T-helper 1 cell treated with Interleukin-12 subunit alpha and Interleukin-12 subunit beta and Interleukin-4 antibody, amounts not matched to agents 30 μg/mL and 1 μg/mL, for 36 hours (primary cell): ENCODE measurements at regions not wholly inside any gene's neighbourhood (a gene's known extent, or its start where the extent isn't known, plus 50 kb on each side); places are given as distances from the start of the nearest gene placed in this dataset.
"Not testable (repeated sequence)": the region's sequence is repeated elsewhere in the genome, so short reads cannot be mapped to it uniquely, and the experiment has no call there.

Experiments
- H3K27ac Mint-ChIP-seq: one replicate; pipeline ENCODE4 v1.8.0; 2021; ENCODE audit warnings: mild to moderate bottlenecking, mixed read lengths
- H3K27me3 Mint-ChIP-seq: one replicate; pipeline ENCODE4 v1.8.0; 2021; ENCODE audit warnings: low read depth, mixed read lengths
- H3K36me3 Mint-ChIP-seq: one replicate; pipeline ENCODE4 v1.8.0; 2021; ENCODE audit warnings: low read depth, mixed read lengths
- H3K4me1 Mint-ChIP-seq: one replicate; pipeline ENCODE4 v1.8.0; 2021; ENCODE audit warnings: low read depth, mixed read lengths
- H3K4me3 Mint-ChIP-seq: one replicate; pipeline ENCODE4 v1.8.0; 2021; ENCODE audit warnings: mild to moderate bottlenecking, moderate library complexity, mixed read lengths
- H3K9me3 Mint-ChIP-seq: one replicate; pipeline ENCODE4 v1.8.0; 2021; ENCODE audit warnings: mixed read lengths

DNA sequence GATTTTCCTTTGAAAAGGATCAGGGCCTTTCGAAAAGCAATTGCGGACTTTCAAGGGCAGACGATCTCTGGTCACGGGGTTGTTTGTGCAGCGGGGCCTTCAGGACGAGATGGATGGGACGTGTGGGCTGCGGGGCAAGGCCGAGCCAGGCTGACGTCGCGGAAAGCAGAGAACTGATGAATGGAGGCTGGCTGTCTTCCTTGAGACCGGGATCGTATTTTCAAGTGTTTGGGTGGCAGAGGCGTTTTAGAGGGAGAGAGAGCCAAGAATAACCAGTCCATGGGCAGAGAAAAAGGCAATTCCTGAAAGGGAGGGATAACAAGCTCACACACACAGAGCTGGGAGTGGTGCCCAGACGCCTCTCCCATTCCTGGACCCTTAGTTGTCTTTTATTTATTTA lies 138.9 kb upstream of the USP29 start:
- no peaks in the 10 kb centered on the region for H3K27me3 Mint-ChIP-seq
- H3K27ac Mint-ChIP-seq, result no peak overlapping the region
- no peaks in the 10 kb centered on the region for H3K4me1 Mint-ChIP-seq
- peaks cover 71% of the 10 kb centered on the region for H3K9me3 Mint-ChIP-seq
- H3K4me3 Mint-ChIP-seq, result no peak overlapping the region
- peaks cover 4% of the 10 kb centered on the region for H3K36me3 Mint-ChIP-seq

DNA sequence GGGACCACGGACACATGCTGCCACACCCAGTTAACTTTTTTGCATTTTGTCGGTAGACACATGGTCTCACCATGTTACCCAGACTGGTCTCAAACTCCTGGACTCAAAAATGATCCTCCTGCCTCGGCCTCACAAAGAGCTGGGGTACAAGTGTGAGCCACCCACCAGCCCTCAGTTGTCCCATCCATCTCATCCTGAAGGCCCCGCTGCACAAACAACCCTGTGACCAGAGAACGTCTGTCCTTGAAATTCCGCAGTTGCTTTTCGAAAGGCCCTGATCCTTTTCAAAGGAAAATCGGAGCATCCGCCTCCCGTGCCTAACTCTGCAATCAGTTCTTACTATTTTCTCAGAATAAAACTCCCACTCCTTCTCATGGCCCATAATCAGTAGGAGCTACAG lies 138.3 kb upstream of the USP29 start:
- H3K4me1 Mint-ChIP-seq, H3K27ac Mint-ChIP-seq, H3K4me3 Mint-ChIP-seq, H3K36me3 Mint-ChIP-seq, H3K27me3 Mint-ChIP-seq: not testable (repeated sequence)
- H3K9me3 Mint-ChIP-seq, result peaks cover 71% of the 10 kb centered on the region

DNA sequence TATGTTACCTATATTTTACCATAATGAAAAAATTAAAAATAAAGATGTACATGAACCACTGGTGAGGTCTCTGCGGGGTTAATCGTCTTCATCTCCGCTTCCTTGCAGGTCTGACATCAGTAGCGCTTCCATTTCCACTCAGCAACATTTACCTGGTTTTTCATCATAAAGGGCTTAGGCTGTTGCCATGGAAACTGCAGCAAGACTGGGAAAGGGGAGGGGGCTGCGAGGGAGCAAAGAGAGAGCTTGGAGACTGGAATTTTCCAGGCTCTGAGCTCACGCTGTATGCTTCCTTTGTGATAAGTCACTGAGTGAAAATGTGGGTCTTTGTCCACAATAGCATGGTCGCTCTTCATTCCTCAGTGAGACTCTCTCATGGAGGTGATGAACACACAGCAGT lies 136.6 kb upstream of the USP29 start:
- H3K27ac Mint-ChIP-seq, result no peak overlapping the region
- peaks cover 63% of the 10 kb centered on the region for H3K9me3 Mint-ChIP-seq
- no peak overlapping the region for H3K4me3 Mint-ChIP-seq
- peaks cover 6% of the 10 kb centered on the region for H3K36me3 Mint-ChIP-seq
- H3K4me1 Mint-ChIP-seq, result no peaks in the 10 kb centered on the region
- no peaks in the 10 kb centered on the region for H3K27me3 Mint-ChIP-seq

DNA sequence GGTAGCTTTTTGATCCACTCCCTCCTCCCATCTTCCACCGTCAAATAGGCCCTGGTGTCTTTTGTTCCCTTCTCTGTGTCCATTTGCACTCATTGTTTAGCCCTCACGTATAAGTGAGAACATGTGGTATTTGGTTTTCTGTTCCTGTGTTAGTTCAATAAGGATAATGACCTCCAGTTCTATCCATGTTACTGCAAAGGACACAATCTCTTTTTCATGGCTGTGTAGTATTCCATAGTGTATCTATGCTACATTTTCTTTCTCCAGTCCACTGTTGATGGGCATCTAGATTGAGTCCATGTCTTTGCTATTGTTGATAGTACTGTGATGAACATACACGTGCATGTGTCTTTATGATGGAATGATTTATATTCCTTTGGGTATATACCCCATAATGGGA lies 136.0 kb upstream of the USP29 start:
- Mint-ChIP-seq H3K4me3 (no peak overlapping the region), H3K4me1 (no peaks in the 10 kb centered on the region), H3K27me3 (no peaks in the 10 kb centered on the region), H3K36me3 (peaks cover 6% of the 10 kb centered on the region), H3K27ac (no peak overlapping the region), H3K9me3 (peaks cover 63% of the 10 kb centered on the region)

DNA sequence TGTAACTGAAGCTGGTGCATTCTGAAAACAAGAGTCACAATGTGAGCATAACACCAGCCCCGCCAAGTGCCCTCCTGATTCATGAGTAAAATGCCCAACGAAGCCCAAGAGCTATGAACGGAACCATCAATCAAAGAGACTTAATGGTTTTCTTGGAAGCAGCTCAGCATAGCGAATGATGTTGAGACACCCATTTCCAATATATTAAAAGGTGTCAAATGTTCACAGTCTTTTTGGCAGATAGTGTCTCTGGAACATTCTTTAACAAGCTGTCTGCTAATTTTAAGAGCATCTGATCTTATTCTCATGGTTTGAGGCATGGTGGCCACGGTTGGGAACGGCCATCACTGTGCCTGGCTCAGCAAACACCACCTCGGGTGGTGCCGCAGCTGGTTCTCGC lies 133.4 kb upstream of the USP29 start:
- peaks cover 66% of the 10 kb centered on the region for H3K9me3 Mint-ChIP-seq
- no peak overlapping the region for H3K4me3 Mint-ChIP-seq
- peaks cover 2% of the 10 kb centered on the region for H3K36me3 Mint-ChIP-seq
- H3K27me3 Mint-ChIP-seq, result no peaks in the 10 kb centered on the region
- no peaks in the 10 kb centered on the region for H3K4me1 Mint-ChIP-seq
- no peak overlapping the region for H3K27ac Mint-ChIP-seq

- Mint-ChIP-seq H3K9me3 (peaks cover 61% of the 10 kb centered on the region), H3K4me3 (no peak overlapping the region), H3K4me1 (no peaks in the 10 kb centered on the region), H3K27ac (no peak overlapping the region), H3K27me3 (no peaks in the 10 kb centered on the region), H3K36me3 (peaks cover 2% of the 10 kb centered on the region)
These were observed 132.6 kb upstream of the USP29 start for GRCh38 chr19:56987184-56987583.

GRCh38 chr19:56988299-56988698 lies 131.5 kb upstream of the USP29 start:
- peaks cover 65% of the 10 kb centered on the region for H3K9me3 Mint-ChIP-seq
- H3K36me3 Mint-ChIP-seq, result peaks cover 2% of the 10 kb centered on the region
- no peaks in the 10 kb centered on the region for H3K4me1 Mint-ChIP-seq
- H3K27ac Mint-ChIP-seq, result no peak overlapping the region
- H3K27me3 Mint-ChIP-seq, result no peaks in the 10 kb centered on the region
- no peak overlapping the region for H3K4me3 Mint-ChIP-seq

- Mint-ChIP-seq H3K27ac (no peak overlapping the region), H3K9me3 (peaks cover 59% of the 10 kb centered on the region), H3K36me3 (peaks cover 2% of the 10 kb centered on the region), H3K27me3 (no peaks in the 10 kb centered on the region), H3K4me1 (no peaks in the 10 kb centered on the region), H3K4me3 (no peak overlapping the region)
These were observed 127.9 kb upstream of the USP29 start for GRCh38 chr19:56991912-56992311.

- peaks cover 62% of the 10 kb centered on the region for H3K9me3 Mint-ChIP-seq
- no peak overlapping the region for H3K27ac Mint-ChIP-seq
- H3K4me3 Mint-ChIP-seq, result no peak overlapping the region
- H3K36me3 Mint-ChIP-seq, result peaks cover 2% of the 10 kb centered on the region
- H3K4me1 Mint-ChIP-seq, result no peaks in the 10 kb centered on the region
- no peaks in the 10 kb centered on the region for H3K27me3 Mint-ChIP-seq
These were observed 125.9 kb upstream of the USP29 start for GRCh38 chr19:56993851-56994250.

DNA sequence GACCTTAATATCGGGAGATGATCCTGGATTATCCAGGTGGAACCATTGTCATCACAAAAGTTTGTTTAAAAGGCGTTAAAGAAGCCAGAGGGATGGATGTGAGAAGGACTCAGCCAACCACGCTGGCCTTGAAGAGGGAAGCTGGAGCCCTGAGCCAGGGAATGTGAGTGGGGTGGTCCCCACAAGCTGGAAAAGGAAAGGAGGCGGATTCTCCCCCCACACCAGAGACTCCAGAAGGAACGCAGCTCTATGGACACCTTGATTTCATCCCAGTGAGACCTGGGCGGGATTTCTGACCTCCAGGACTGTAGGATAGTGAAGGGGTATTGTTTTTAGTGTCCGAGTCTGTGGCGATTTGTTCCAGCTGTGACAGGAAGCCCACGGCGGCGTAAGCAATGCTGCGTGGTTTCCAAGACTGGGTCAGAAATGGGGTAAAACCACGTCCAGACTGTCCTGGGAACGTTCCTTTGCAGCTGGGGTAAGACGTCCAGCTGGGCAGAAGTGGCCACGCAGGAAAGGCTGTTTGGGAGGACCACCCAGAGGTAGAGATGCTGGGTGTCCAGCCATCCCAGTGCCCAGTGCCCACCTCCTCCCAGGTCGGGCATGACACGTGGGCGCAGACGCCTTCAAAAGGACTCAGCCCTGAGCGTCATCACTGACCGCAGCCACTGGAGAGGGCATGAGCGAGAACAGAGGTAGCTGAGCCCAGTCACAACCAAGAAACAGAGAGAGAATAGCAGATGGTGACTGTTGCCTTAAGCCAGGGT lies 125.4 kb upstream of the USP29 start:
- no peak overlapping the region for H3K4me3 Mint-ChIP-seq

GRCh38 chr19:56995303-56995702 lies 124.5 kb upstream of the USP29 start:
- Mint-ChIP-seq H3K9me3 (peaks cover 57% of the 10 kb centered on the region), H3K4me3 (no peak overlapping the region), H3K27ac (no peak overlapping the region), H3K4me1 (no peaks in the 10 kb centered on the region), H3K27me3 (no peaks in the 10 kb centered on the region), H3K36me3 (peaks cover 2% of the 10 kb centered on the region)

More for the DNA sequence above, 125.4 kb upstream of the USP29 start:
- H3K27me3 Mint-ChIP-seq, result no peaks in the 10 kb centered on the region
- H3K9me3 Mint-ChIP-seq, result peaks cover 62% of the 10 kb centered on the region
- no peaks in the 10 kb centered on the region for H3K4me1 Mint-ChIP-seq
- no peak overlapping the region for H3K27ac Mint-ChIP-seq
- peaks cover 2% of the 10 kb centered on the region for H3K36me3 Mint-ChIP-seq

DNA sequence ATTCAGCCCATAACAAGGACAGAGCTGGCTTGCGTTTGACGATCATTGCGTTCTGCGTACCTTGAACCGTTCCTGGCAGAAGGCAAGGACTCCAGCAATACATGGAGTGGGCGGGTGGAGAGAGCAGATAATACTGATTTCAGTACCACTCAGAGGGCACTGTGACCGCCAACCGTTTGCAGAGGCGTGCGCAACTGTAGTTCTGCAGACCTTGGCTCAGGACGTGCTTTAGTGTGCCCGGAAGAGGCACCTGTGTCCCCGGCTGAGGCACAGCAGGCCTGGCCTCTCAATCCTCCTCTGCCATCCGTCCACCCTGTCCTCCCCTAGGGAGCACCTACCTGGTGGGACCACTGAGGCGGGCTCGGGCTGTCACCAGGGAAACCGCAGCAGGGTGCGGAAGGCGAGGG lies 117.6 kb upstream of the USP29 start:
- Mint-ChIP-seq H3K9me3 (peaks cover 46% of the 10 kb centered on the region), H3K4me1 (no peaks in the 10 kb centered on the region), H3K36me3 (no peaks in the 10 kb centered on the region), H3K27ac (no peak overlapping the region), H3K27me3 (no peaks in the 10 kb centered on the region), H3K4me3 (no peak overlapping the region)

- H3K27me3 Mint-ChIP-seq, result no peaks in the 10 kb centered on the region
- no peaks in the 10 kb centered on the region for H3K36me3 Mint-ChIP-seq
- H3K27ac Mint-ChIP-seq, result no peak overlapping the region
- no peaks in the 10 kb centered on the region for H3K4me1 Mint-ChIP-seq
- H3K9me3 Mint-ChIP-seq, result peaks cover 51% of the 10 kb centered on the region
- H3K4me3 Mint-ChIP-seq, result no peak overlapping the region
These were observed 117.1 kb upstream of the USP29 start for GRCh38 chr19:57002710-57003109.

DNA sequence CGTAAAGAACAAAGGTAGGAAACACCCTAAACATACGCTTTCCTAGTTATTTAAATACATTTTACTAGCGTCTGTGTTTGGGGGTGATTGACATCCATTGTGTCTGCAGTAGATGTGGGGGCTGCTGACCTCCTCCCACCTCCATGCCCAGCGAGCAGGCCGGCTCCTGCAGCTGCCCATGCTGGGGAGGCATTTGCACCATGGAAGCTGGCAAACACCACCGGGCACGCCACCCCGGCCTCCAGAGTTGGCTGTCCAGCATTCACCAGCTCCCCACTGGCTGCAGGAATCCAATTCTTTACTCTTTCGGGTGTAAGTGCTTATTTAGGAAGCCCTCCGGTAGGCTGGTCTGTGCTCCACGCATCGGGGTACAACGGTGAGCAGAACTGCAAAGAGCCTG lies 115.4 kb upstream of the USP29 start:
- no peaks in the 10 kb centered on the region for H3K36me3 Mint-ChIP-seq
- H3K4me1 Mint-ChIP-seq, result no peaks in the 10 kb centered on the region
- no peak overlapping the region for H3K27ac Mint-ChIP-seq
- peaks cover 61% of the 10 kb centered on the region for H3K9me3 Mint-ChIP-seq
- H3K27me3 Mint-ChIP-seq, result no peaks in the 10 kb centered on the region
- H3K4me3 Mint-ChIP-seq, result no peak overlapping the region

DNA sequence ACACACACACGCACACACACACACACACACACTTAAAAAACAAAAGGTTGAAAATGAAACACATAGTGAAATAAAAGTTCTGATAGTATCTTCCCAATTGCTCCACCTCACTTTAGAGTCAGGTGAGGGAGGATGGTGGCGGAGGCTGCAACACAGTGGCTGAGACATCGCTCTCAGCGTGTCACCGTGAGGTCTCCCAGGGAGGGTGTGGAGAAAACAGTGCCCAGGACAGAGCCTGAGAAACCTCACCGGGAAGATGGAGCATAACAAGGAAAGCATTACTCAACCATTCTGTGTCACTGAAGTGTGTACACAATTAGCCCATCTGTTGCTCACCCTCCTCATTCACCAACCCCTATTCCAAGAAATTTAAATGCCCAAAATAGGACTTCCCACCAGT lies 111.4 kb upstream of the USP29 start:
- peaks cover 2% of the 10 kb centered on the region for H3K36me3 Mint-ChIP-seq
- H3K27ac Mint-ChIP-seq, result no peak overlapping the region
- H3K4me3 Mint-ChIP-seq, result no peak overlapping the region
- peaks cover 62% of the 10 kb centered on the region for H3K9me3 Mint-ChIP-seq
- no peaks in the 10 kb centered on the region for H3K4me1 Mint-ChIP-seq
- H3K27me3 Mint-ChIP-seq, result no peaks in the 10 kb centered on the region

GRCh38 chr19:57010541-57010940 lies 109.2 kb upstream of the USP29 start:
- H3K36me3 Mint-ChIP-seq, result peaks cover 2% of the 10 kb centered on the region
- no peaks in the 10 kb centered on the region for H3K27me3 Mint-ChIP-seq
- H3K9me3 Mint-ChIP-seq, result peaks cover 74% of the 10 kb centered on the region
- H3K27ac Mint-ChIP-seq, result no peak overlapping the region
- no peaks in the 10 kb centered on the region for H3K4me1 Mint-ChIP-seq
- H3K4me3 Mint-ChIP-seq, result no peak overlapping the region
